Astrocyte of the spinal cord (primary cell): ENCODE measurements at regions not wholly inside any gene's neighbourhood (a gene's known extent, or its start where the extent isn't known, plus 50 kb on each side); places are given as distances from the start of the nearest gene placed in this dataset.

Source experiments
- DNase-seq: peaks from one replicate; pipeline ENCODE4 v3.0.0; 2011; ENCODE audit warnings: low read depth, low spot score
- H3K4me3 ChIP-seq: 2 replicates; pipeline ENCODE4 v1.5.1; 2011; ENCODE audit warnings: low read depth, mild to moderate bottlenecking, low read length, moderate library complexity
- in situ Hi-C: cut with HindIII; loops from 2 replicates; pipeline ENCODE4 v1.10.0; 2017; ENCODE audit warnings: low sequenced_read_pairs
- TF ChIP-seq, protein P1 (sequence below): IDR thresholded peaks from 2 replicates; pipeline ENCODE4 v1.5.1; 2012; ENCODE audit warnings: low read depth, mild to moderate bottlenecking, low read length, inconsistent platforms

DNA sequence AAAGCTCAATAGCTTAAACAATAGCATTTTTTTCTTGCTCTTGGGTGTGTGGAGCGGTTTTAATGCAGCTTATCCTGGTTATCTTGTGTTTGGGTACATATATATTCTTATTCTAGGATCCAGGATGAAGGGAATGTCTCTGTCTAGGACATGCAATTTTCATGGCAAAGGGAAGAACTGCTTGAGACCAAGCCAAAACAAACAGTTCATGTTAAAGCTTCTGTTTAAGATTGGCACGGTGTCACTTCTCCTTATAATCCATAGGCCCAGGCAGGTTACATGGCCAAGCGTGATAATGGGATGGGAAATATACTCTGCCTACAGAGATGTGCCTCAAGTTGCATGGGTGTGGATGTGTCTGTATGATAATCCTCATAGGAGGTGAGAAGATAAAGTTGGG lies 177.1 kb upstream of the PGR start:
- DNase-seq: no peak
- in situ Hi-C loops: no loop called here
- TF ChIP-seq, protein P1, sequence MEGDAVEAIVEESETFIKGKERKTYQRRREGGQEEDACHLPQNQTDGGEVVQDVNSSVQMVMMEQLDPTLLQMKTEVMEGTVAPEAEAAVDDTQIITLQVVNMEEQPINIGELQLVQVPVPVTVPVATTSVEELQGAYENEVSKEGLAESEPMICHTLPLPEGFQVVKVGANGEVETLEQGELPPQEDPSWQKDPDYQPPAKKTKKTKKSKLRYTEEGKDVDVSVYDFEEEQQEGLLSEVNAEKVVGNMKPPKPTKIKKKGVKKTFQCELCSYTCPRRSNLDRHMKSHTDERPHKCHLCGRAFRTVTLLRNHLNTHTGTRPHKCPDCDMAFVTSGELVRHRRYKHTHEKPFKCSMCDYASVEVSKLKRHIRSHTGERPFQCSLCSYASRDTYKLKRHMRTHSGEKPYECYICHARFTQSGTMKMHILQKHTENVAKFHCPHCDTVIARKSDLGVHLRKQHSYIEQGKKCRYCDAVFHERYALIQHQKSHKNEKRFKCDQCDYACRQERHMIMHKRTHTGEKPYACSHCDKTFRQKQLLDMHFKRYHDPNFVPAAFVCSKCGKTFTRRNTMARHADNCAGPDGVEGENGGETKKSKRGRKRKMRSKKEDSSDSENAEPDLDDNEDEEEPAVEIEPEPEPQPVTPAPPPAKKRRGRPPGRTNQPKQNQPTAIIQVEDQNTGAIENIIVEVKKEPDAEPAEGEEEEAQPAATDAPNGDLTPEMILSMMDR: no peak
- H3K4me3 ChIP-seq: no peak overlapping the region

DNA sequence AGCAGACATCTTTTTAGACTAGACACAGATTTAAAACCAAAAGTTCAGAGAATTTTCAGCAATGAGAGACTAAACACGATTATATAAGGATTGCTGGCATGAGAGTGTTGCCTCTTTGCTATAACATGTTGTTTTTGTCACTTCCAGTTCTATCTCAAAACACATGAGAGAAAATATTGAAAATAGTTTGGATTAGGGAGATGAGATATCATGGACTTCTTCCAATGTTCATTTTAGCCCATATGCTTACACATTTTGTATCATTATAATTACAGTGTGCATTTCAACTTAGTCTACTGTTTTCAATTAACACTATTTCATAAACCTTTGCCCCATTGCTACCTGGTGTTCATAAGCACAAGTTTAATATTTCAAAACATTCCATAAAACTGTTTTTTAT lies 175.9 kb upstream of the PGR start:
- H3K4me3 ChIP-seq: no peak overlapping the region
- in situ Hi-C loops: no loop called here
- TF ChIP-seq, protein P1: no peak
- no peak for DNase-seq

GRCh38 chr11:101299210-101299609 lies 169.6 kb upstream of the PGR start:
- no peak overlapping the region for H3K4me3 ChIP-seq
- in situ Hi-C loops: no loop called here
- TF ChIP-seq, protein P1: no peak
- no peak for DNase-seq

DNA sequence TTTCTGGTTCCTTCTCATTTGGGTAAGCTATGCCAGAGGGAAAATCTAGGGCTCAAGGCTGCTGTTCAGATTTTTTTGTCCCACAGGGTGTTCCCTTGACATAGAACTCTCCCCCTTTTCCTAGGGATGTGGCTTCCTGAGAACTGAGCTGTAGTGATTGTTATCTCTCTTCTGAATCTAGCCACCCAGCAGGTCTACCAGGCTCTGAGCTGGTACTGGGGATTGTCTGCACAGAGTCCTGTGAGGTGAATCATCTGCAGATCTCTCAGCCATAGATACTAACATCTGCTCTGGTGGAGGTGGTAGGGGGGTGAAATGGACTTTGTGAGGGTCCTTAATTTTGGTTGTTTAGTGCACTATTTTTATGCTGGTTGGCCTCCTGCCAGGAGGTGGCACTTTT lies 167.3 kb upstream of the PGR start:
- in situ Hi-C loops: no loop called here
- TF ChIP-seq, protein P1: no peak
- DNase-seq: no peak
- no peak overlapping the region for H3K4me3 ChIP-seq

DNA sequence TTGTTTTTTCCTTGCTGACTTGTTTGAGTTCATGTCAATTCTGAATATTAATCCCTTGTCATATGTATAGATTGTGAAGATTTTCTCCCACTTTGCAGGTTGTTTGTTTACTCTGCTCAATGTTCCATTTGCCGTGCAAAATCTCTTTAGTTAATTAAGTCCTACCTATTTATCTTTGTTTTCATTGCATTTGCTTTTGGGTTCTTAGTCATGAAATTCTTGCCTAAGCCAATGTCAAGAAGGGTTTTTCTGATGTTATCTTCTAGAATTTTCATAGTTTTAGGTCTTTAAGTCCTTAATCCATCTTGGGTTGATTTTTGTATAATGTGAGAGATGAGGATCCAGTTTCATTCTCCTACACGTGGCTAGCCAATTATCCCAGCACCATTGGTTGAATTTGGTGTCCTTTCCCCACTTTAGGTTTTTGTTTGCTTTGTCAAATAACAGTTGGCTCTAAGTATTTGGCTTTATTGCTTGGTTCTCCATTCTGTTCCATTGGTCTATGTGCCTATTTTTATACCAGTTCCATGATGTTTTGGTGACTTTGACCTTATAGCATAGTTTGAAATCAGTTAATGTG lies 163.1 kb upstream of the PGR start:
- TF ChIP-seq, protein P1: no peak
- no peak for DNase-seq
- no peak overlapping the region for H3K4me3 ChIP-seq
- in situ Hi-C loops: no loop called here

DNA sequence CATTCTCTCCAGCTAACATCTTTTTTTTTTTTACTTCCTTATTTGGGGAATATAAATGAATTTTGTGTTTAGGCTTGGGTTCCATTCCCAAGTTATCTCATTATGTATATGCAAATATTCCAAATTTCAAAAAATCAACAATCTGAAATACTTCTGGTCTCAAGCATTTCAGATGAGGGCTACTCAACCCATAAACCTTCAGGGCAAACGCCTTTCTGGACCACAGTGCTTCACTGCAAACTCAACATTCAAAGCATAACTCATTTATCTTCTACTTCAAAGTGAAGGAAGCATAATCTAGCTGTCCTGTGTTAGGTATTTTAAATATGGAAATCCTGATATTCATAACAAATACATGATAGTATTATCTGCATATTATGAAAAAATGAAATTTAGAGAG lies 161.7 kb upstream of the PGR start:
- no peak for DNase-seq
- no peak overlapping the region for H3K4me3 ChIP-seq
- in situ Hi-C loops: no loop called here
- TF ChIP-seq, protein P1: no peak

- DNase-seq: no peak
- H3K4me3 ChIP-seq: no peak overlapping the region
- TF ChIP-seq, protein P1: no peak
- in situ Hi-C loops: no loop called here
These were observed 158.8 kb upstream of the PGR start for GRCh38 chr11:101288392-101288791.
